ENCODE measurements at regions not wholly inside any gene's neighbourhood (a gene's known extent, or its start where the extent isn't known, plus 50 kb on each side); places are given as distances from the start of the nearest gene placed in this dataset.

- TF ChIP-seq CTCF (conservative IDR thresholded peaks at IDR 0.05; ENCODE audit: low read depth, low read length) = no peak
- no peak for TF ChIP-seq EZH2 (IDR thresholded peaks at IDR 0.05; ENCODE audit: low read length, unreplicated experiment)
These were observed 903.4 kb upstream of the SLC10A2 start for GRCh38 chr13:103969520-103970050.
